SKM-1 treated with dmso at 0.1 percent for 144 hours (cell line): ENCODE measurements at regions not wholly inside any gene's neighbourhood (a gene's known extent, or its start where the extent isn't known, plus 50 kb on each side); places are given as distances from the start of the nearest gene placed in this dataset.
A peak's percentile ranks its signal among the peaks of the same experiment; 100 is the strongest.

Experiments used
- DNase-seq: peaks from one replicate; lab custom pipeline; 2025; ENCODE audit not compliant: unreplicated experiment; lab: John Stamatoyannopoulos, UW

DNA sequence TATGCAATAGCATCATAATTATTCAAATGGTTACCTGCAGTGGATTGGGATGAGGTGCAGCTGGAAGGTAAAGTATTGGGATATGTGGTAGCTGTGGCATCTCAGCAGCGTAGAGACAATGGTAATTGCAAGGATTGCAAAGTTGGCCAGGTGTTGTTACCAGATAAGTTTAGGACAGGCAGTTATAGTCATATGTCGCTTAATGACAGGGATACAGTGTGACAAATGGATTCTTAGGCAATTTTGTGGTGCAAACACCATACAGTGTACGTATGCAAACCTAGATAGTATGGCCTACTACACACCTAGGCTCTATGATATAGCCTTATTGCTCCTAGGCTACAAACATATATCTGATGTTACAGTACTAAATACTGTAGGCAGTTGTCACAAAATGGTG is 163.5 kb upstream of the LYZL2 start:
- no peak for DNase-seq

DNA sequence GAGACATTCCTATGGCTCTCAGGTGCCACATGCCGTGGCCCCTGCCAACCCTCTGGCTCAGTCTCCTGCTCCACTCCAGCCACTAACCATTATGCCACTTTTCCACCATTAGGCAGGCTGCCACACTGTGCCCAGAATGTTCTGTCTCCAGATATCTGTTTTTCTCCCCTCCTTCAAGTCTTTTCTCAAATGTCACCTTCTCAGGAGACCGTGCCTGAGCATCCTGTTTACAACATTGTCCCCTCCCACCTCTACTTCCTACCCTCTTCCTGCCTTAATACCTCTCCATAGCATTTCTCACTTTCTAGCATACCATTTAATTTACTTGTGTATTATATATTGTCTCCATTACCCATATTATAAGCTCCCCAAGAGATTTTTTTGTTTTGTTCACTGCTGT is 162.5 kb upstream of the LYZL2 start:
- no peak for DNase-seq

- DNase-seq = no peak
Measured at GRCh38 chr10:30791197-30791611, 161.7 kb upstream of the LYZL2 start.

- no peak for DNase-seq
Measured at GRCh38 chr10:30789806-30790205, 160.3 kb upstream of the LYZL2 start.

GRCh38 chr10:30788307-30788706 is 158.8 kb upstream of the LYZL2 start:
- no peak for DNase-seq

GRCh38 chr10:30786906-30787305 is 157.4 kb upstream of the LYZL2 start:
- DNase-seq = no peak

GRCh38 chr10:30786131-30786530 is 156.6 kb upstream of the LYZL2 start:
- no peak for DNase-seq

GRCh38 chr10:30784897-30785605 is 155.5 kb upstream of the LYZL2 start:
- DNase-seq = peak; percentile 10

DNA sequence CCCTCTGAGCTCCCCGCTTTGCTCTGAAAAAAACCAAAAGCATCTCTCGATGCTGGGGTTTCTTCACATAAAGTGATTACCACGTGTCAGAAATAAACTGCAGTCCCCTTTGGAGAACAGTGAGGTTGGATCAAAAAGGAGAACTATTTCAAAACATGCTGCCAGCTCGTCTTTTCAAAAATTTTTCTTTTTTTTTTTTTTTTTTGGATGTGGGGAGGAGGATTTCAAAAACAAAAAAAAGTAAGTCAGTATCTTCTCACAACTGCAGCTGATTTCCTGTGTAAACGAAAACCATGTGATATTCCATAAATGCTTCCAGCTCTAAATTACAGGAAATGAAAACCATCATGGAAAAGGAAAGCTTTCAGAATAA is 155.0 kb upstream of the LYZL2 start:
- no peak for DNase-seq

- DNase-seq = peak; percentile 25
Measured at GRCh38 chr10:30783939-30784501, 154.5 kb upstream of the LYZL2 start.

DNA sequence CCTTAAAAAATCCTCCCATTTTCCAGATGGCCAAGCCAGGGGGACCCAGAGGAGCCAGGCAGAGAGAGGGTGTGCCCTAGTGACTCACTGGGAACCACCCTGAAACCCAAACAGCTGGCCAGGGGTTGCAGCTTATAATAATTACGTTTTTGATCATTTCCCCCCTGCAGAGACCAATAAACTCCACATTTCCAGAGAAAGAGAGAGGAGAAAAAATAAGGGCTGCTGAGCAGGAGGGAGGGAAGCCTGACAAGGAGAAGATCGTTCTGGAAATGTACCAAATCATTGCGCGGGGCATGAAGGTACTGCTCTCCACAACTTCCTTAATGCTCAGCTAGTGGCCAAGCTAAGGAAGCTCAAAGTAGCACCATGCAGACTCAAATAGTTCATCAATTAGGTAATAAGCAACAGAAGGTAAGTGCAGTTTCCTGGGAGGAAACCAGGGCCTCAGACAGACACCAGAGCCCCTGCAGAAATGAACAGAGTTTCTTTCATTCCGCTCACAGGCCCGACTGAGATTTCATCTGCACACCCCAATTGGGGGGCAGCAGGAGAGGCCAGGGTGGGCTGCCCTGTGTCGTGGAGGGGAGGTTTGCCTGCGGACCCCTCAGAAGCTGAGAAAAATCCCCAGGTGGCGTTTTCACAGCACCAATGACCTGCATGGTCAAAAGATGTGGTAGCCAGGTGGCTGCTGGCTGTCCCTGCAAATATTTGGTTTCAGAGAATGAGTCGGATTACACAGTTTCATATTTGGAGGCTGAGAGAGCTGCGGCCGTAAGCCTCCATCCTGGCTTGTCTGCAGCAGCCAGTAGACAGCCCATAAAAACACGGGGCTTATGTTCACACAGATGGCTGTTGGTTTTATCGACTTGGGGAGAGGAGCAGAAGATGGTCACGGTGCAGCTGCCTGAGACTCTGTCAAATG is 153.2 kb upstream of the LYZL2 start:
- peak; percentile 51 for DNase-seq

DNA sequence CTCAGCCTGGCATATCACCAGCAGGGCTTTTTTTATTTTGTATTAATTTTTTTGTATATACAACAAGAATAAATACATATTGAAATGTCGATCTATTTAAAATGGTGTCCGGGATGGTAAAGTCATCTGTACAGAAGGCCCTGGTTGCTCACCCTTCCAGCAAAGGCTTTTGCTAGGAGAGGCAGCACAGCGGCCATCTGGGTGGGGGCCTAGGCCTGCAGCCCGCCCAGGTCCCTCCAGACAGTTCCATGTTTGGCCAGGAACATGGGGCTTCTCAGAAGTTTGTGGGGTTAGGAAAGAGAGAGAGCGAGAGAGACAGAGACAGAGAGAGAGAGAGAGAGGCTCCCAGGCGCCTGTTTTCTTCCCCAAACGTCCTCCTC is 152.6 kb upstream of the LYZL2 start:
- DNase-seq = no peak

DNA sequence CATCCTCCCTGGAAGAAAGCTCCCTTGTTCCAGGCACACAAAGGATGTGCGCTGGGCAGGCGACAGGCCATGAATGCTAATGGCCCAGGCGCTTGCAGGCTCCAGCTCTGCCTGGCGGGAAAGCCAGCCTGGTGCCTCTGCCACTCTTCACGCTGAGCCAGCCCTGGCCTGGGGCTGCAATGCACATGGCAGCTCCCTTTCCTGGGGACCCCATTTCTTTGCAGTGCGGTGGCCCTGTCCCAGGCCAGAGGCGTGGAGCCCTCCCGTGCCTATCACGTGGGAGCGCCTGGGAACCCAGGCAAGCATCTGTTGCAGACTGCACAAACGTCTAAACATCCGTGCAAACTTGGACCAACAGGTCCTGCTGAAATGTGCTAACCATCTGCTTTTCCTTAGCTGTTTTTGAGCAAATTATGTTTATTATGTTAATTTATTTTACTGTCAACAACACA is 152.1 kb upstream of the LYZL2 start:
- no peak for DNase-seq

GRCh38 chr10:30778769-30779168 is 149.2 kb upstream of the LYZL2 start:
- DNase-seq = peak; percentile 3

- DNase-seq = no peak
Measured at GRCh38 chr10:30775779-30776591, 146.4 kb upstream of the LYZL2 start.

- DNase-seq = no peak
Measured at GRCh38 chr10:30774261-30774660, 144.7 kb upstream of the LYZL2 start.

DNA sequence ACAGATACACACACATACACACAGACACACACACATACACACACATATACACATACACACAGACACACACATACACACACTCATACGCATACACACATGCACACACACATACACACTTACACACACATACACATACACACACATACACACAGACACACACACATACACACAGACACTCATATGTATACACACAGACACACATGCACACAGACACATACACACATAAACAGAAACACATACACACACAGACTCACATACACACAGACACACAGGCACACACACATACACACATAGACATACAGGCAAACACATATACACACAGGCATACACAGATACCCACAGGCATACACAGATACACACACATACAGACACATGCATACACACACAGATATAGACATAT is 143.9 kb upstream of the LYZL2 start:
- no peak for DNase-seq

GRCh38 chr10:30770816-30771215 is 141.3 kb upstream of the LYZL2 start:
- DNase-seq = no peak

DNA sequence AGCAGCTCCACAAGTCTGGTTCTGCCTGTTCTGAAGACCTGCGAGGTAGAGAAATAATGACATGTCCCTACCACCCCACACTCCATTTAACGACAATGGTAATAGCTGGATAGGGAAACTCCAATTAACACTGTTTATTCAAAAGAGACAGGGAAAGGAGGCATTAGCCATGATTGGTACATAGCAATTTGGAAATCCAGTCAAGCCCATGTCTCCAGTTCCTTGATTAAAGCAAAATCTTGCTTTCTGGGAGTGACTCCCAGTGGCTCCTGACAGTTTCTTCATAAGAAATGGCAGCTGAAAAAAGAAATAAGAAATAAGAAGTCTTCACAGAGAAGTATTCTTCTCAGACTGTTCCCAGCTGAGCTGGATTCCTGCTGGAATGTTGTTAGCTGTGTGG is 140.7 kb upstream of the LYZL2 start:
- DNase-seq = no peak

GRCh38 chr10:30769361-30769760 is 139.8 kb upstream of the LYZL2 start:
- DNase-seq = no peak

GRCh38 chr10:30765616-30766015 is 136.1 kb upstream of the LYZL2 start:
- no peak for DNase-seq
